HG03066 (cell line): ENCODE measurements at regions not wholly inside any gene's neighbourhood (a gene's known extent, or its start where the extent isn't known, plus 50 kb on each side); places are given as distances from the start of the nearest gene placed in this dataset.
"Not testable (repeated sequence)": the region's sequence is repeated elsewhere in the genome, so short reads cannot be mapped to it uniquely, and the experiment has no call there.

Source experiments
- ATAC-seq: cut with Tn5 transposase; IDR thresholded peaks from one replicate; pipeline ENCODE4 v1.9.1; 2021; ENCODE audit warnings: low read depth; ENCODE audit not compliant: unreplicated experiment

DNA sequence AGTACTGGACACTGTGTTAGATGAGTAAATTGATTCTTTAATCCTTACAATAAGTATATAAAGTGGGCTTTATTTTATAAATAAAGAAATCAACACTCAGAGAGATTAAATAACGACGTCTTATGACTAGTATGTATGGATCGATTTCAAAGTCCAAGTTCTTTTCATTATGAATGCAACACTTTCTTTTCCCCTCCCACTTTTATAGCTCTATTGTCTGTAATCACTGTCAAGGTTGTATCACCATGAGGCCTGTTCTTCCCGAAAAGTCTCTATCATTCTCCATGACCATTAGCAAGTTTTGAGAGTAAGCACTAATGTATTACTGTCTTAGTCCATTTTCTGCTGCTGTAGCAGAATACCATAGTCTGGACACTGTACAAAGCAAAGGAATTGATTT is 228.4 kb downstream of the TLR4 start:
- ATAC-seq = no peak

- no peak for ATAC-seq
These were observed 232.3 kb downstream of the TLR4 start for GRCh38 chr9:117936185-117937130.

DNA sequence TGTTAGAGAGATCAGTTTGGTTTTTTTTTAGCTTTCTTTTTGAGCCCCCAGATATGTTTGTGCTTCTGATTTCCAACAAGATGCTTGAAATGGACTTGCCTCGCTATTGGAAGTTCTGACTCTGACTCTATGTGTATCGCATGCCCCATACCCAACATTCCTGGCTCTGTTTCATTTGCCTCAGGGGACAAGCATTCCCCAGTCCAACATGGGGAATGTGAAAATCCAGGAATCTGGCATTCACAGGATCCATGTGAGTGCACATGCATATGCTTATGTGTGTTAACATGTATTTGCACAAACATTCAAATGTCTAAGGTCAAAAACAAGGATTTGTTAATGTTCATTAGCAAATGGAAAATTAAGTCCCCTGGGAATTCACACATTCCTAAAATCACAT is 233.9 kb downstream of the TLR4 start:
- ATAC-seq = no peak

GRCh38 chr9:117938896-117939295 is 234.7 kb downstream of the TLR4 start:
- ATAC-seq = no peak

DNA sequence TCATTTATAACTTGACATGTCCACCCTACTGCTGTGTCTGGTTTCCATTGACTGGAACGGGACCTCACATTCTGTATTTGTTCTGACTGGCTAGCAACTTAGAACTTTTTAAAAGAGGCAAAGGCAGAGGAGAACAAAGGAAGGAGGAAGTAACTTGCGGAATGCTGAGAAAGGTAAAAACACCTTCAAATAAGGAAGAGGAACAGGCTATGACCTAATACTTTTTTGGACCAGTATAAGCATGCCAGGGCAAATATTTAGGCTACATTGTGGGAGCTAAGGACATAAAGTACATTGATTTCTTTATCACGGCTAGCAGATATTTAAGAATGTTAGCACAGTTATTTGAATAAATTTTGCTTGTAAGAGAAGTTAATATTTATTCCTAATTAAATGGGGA is 240.5 kb downstream of the TLR4 start:
- not testable (repeated sequence) for ATAC-seq

DNA sequence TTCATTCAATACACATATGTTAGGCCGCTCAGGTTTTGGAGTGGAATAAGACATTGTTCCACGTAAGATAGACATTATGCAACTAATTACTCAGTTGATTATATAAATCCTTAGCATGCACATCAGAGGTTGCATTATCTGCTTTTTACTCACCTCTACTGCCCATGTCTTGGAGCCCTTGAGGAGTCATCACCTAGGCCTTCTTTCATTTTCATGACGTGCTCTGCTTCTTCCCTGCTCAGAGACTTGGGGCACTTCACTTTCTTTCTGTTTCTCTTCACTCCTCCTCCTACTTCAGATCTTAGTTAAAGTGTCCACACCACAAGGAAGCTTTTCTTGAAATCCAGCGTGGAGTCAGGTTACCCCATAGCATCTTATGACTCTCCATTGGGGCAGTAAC is 241.1 kb downstream of the TLR4 start:
- ATAC-seq = no peak

- ATAC-seq = no peak
These were observed 246.9 kb downstream of the TLR4 start for GRCh38 chr9:117951127-117951526.

- no peak for ATAC-seq
These were observed 248.4 kb downstream of the TLR4 start for GRCh38 chr9:117952581-117952980.

DNA sequence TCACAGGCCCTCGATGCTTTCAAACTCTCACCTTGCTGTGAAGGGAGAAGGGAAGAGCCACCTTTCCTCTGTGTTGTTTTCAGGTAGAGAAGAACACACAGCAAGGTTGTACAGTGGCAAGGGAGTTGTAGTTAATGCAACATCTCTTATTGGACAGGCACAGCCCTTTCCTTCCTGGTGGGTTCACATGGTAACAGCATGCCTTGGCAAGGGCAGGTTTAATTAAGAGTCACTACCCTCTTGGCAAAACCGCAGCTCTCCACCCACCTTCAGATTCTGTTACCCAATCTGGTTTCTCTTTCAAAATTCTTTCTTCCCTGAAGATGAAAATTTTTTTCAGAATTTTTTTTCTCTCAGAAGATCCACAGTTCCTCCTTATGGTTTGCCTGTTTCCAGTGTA is 253.1 kb downstream of the TLR4 start:
- ATAC-seq = no peak

- no peak for ATAC-seq
These were observed 254.5 kb downstream of the TLR4 start for GRCh38 chr9:117958726-117959125.

DNA sequence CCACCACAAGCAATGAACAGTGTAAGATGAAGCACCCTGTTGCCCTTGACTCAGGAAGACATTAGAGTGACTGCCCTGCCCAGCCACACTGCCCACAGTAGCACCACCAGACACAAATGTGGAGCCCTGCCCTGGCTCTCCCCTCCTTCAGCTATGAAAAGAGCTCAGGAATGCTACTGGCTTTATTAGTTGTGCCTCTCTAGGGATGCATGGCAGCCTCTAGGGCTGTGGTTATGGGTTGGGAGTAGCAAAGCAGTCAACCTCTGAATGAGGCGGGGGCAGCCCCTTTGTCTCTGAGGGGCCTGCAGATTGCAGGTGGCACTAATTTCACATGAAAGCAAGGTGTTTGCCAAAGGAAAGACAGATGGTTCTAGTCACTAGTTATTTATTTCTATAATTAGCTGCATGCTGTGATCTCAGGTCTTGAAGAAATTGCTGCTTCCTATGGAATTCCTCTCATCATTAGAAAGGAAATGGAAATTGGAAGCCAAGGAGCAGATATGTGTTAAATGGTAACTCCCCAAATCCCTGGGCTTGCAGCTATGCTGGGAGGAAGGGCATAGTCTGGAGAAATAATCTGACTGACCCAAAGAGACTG is 259.4 kb downstream of the TLR4 start:
- ATAC-seq = no peak

- ATAC-seq = no peak
These were observed 266.3 kb downstream of the TLR4 start for GRCh38 chr9:117970276-117971050.

DNA sequence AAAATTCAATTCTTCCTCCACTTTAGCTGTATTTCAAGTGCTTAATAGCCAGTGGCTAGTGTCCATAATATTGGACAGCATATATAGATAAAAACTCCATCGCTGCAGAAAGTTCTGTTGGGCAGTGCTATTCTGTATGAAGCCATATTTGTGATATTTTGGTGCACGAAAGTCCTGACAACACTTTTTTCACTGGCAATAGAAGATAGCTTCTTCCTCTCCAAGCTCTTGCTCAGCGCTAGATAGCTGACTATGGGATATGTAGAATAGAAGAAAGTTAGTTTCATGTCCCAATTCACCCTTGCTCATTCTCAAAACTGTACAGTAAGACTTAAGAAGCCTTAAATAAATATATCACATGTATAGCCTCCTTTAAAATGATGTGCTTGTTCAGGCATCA is 269.9 kb downstream of the TLR4 start:
- ATAC-seq = no peak

- ATAC-seq = no peak
These were observed 275.7 kb downstream of the TLR4 start for GRCh38 chr9:117979914-117980313.

DNA sequence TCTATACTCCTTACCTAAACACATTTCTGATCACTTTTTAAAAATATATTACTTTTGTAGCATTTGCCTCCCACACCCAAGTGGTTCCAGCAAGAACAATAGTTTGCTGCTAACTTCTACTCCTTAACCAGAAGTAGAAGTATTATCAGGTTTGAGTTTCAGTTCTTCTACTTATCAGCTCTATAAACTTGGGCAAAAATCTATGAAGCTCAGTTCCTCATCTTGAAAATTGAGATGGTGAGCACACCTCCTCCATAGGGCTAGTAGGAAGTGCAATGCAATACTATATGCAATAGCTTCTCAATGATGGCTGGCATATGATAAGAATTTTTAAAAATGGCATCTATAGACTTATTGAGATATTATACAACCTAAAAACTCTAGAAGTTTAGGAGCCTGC is 283.7 kb downstream of the TLR4 start:
- ATAC-seq = no peak

- no peak for ATAC-seq
These were observed 287.8 kb downstream of the TLR4 start for GRCh38 chr9:117992006-117992405.

GRCh38 chr9:118000581-118000980 is 296.4 kb downstream of the TLR4 start:
- no peak for ATAC-seq

GRCh38 chr9:118003240-118003639 is 299.0 kb downstream of the TLR4 start:
- ATAC-seq = no peak

DNA sequence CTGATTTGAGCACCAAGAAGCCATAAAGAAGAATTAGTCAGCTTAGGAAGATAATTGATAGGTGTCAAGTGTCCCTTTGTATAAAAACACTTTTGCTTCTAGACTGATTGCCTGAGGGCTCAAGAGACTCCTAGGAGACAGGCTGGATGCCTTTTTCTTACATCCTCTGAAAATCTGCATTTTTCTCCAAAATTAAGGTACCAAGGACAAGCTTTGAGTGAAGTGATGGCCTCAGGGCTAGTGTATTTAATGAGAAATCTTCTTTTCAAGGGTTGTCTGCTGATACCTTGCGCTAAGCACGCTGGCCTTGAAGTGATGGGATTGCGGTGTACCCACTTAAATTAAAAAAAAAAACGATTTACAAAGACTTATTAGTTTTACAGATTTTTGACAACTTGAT is 304.0 kb downstream of the TLR4 start:
- no peak for ATAC-seq

DNA sequence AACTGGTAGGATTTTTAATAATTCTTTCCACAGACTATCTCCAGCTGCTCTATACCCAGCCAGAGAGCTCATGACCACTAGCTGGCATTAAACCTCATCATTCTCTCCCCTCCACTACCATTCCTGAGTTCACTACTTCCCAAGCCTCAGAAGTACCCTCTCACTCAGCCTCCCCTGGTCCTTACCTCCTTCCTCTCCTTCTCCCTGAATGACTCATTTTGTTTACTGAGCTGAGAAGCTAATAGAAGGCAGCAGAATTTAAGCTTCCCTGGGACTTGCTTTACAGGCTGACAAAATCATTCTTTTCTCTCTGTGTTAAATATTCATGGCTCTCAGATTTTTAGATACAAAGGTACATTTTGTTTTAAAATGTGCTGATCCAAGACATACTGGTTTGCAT is 305.4 kb downstream of the TLR4 start:
- no peak for ATAC-seq

- no peak for ATAC-seq
These were observed 313.5 kb downstream of the TLR4 start for GRCh38 chr9:118017607-118018122.
